Activated CD4-positive, alpha-beta memory T cell treated with anti-CD3 and anti-CD28 coated beads, Interleukin-2, amount 10 ng/mL, durations not matched to agents 7 days and 5 days (primary cell): ENCODE measurements at regions not wholly inside any gene's neighbourhood (a gene's known extent, or its start where the extent isn't known, plus 50 kb on each side); places are given as distances from the start of the nearest gene placed in this dataset.

Experiments used
- CTCF ChIA-PET: fragments of 350-600 bp; sonication (Branson Sonifier 250); formaldehyde crosslinking; loops from one replicate; lab custom pipeline; 2021; ENCODE audit warnings: antibody characterized with exemption, inconsistent platforms; lab: Charles Lee
- POLR2A ChIA-PET: fragments of 350-600 bp; sonication (Branson Sonifier 250); formaldehyde crosslinking; loops from one replicate; lab custom pipeline; 2021; ENCODE audit warnings: antibody characterized with exemption; lab: Charles Lee
- DNase-seq: peaks from one replicate; pipeline ENCODE4 v3.0.0-alpha.2; 2020
- H3K27ac Mint-ChIP-seq: one replicate; pipeline ENCODE4 v1.8.0; 2021; ENCODE audit warnings: mild to moderate bottlenecking, mixed read lengths
- H3K27me3 Mint-ChIP-seq: one replicate; pipeline ENCODE4 v1.8.0; 2021; ENCODE audit warnings: mixed read lengths
- H3K36me3 Mint-ChIP-seq: one replicate; pipeline ENCODE4 v1.8.0; 2021; ENCODE audit warnings: low read depth, mixed read lengths
- H3K4me1 Mint-ChIP-seq: one replicate; pipeline ENCODE4 v1.8.0; 2021; ENCODE audit warnings: mixed read lengths
- H3K4me3 Mint-ChIP-seq: one replicate; pipeline ENCODE4 v1.8.0; 2021; ENCODE audit warnings: mild to moderate bottlenecking, mixed read lengths
- H3K9me3 Mint-ChIP-seq: one replicate; pipeline ENCODE4 v1.8.0; 2021; ENCODE audit warnings: mixed read lengths

DNA sequence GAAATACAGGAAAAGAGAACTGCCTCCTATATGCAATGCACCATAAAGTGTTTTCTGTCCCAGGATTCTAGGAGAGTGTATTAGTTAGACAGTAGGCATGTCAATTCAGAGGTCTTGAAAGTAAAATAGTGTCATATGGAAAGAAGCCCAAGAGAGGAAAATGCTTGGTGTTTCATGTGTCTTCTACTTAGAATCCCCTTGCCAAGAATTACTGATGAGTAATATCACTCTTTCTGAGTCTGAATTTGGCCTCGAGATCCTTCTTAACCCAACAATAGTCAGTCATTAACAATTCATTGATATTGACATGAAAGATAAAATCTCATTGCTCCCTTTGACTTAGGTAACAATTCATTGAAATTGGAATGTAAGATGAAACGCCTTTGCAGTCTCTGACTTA is 972.2 kb downstream of the TTLL7 start:
- CTCF ChIA-PET: no interaction called here
- Mint-ChIP-seq H3K36me3 (no peaks in the 10 kb centered on the region), H3K4me3 (no peak overlapping the region), H3K27ac (no peak overlapping the region), H3K27me3 (no peaks in the 10 kb centered on the region), H3K4me1 (peaks cover 5% of the 10 kb centered on the region), H3K9me3 (peaks cover 6% of the 10 kb centered on the region)
- POLR2A ChIA-PET: no interaction called here
- no peak for DNase-seq

GRCh38 chr1:83024251-83024767 is 974.6 kb downstream of the TTLL7 start:
- no peak for DNase-seq
- no peaks in the 10 kb centered on the region for H3K36me3 Mint-ChIP-seq
- H3K27me3 Mint-ChIP-seq: no peaks in the 10 kb centered on the region
- CTCF ChIA-PET: no interaction called here
- H3K4me1 Mint-ChIP-seq: peaks cover 5% of the 10 kb centered on the region
- H3K4me3 Mint-ChIP-seq: no peak overlapping the region
- H3K9me3 Mint-ChIP-seq: peaks cover 2% of the 10 kb centered on the region
- POLR2A ChIA-PET: no interaction called here
- H3K27ac Mint-ChIP-seq: no peak overlapping the region

DNA sequence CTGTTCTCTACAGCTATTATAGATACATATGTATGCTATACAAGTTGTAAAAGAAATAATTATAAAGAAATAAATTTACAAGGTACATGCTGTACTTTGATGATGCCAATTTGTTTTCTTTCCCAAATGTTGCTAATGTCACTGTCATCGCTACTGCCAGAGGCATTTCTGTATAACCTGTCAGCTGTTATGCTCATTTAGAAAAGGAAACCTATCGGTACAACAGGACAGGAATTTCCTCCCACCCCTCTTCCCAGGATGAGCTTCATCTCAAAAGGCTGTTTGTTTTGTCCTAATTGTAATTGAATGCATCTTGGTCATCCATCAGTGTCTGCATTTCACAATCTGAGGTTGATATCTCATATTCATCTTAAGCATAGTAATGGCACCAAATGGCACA is 975.7 kb downstream of the TTLL7 start:
- CTCF ChIA-PET: no interaction called here
- no peak for DNase-seq
- POLR2A ChIA-PET: no interaction called here

DNA sequence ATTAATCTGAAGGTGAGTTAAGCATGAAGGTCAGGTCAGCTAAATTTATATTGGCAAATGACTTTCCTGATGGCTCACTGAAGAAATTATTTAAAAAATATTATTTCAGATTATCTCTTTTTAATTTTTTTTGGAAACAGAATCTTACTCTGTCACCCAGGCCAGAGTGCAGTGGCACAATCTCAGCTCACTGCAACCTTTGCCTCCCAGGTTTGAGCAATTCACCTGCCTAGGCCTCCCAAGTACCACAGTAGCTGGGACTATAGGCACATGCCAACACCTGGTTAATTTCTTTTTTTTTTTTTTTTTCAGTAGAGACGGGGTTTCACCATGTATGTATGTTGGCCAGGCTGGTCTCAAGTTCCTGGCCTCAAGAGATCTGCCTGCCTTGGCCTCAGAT is 976.7 kb downstream of the TTLL7 start:
- CTCF ChIA-PET: no interaction called here
- DNase-seq: no peak
- POLR2A ChIA-PET: no interaction called here
- peaks cover 2% of the 10 kb centered on the region for H3K9me3 Mint-ChIP-seq
- no peak overlapping the region for H3K4me3 Mint-ChIP-seq
- no peak overlapping the region for H3K27ac Mint-ChIP-seq
- peaks cover 5% of the 10 kb centered on the region for H3K4me1 Mint-ChIP-seq
- H3K27me3 Mint-ChIP-seq: no peaks in the 10 kb centered on the region
- no peaks in the 10 kb centered on the region for H3K36me3 Mint-ChIP-seq

More for the DNA sequence above, 975.7 kb downstream of the TTLL7 start:
- Mint-ChIP-seq H3K27ac (no peak overlapping the region), H3K4me3 (no peak overlapping the region), H3K9me3 (peaks cover 2% of the 10 kb centered on the region), H3K36me3 (no peaks in the 10 kb centered on the region), H3K27me3 (no peaks in the 10 kb centered on the region), H3K4me1 (peaks cover 5% of the 10 kb centered on the region)

GRCh38 chr1:83017701-83018100 is 981.2 kb downstream of the TTLL7 start:
- no peak for DNase-seq
- POLR2A ChIA-PET: no interaction called here
- Mint-ChIP-seq H3K4me1 (no peaks in the 10 kb centered on the region), H3K27ac (no peak overlapping the region), H3K36me3 (no peaks in the 10 kb centered on the region), H3K4me3 (no peak overlapping the region), H3K27me3 (no peaks in the 10 kb centered on the region), H3K9me3 (peaks cover 2% of the 10 kb centered on the region)
- CTCF ChIA-PET: no interaction called here

DNA sequence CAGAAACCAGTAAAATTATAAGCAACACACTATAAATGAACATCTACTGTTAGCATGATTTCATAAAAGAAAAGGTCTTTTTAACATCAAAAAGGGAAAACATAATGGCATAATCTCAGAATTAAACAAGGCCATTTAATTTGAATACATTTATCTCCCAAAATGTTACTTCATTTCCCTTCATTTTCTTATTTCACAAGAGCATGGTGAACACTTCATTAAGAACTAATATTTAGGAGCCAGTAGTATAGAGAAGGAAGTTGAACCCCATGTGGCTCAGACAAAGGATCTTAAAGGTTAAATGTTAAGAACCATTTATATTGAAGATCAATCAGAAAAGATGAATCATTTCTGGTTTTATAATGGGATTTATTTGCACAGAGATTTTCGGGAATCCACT is 981.7 kb downstream of the TTLL7 start:
- CTCF ChIA-PET: no interaction called here
- H3K9me3 Mint-ChIP-seq: peaks cover 2% of the 10 kb centered on the region

DNA sequence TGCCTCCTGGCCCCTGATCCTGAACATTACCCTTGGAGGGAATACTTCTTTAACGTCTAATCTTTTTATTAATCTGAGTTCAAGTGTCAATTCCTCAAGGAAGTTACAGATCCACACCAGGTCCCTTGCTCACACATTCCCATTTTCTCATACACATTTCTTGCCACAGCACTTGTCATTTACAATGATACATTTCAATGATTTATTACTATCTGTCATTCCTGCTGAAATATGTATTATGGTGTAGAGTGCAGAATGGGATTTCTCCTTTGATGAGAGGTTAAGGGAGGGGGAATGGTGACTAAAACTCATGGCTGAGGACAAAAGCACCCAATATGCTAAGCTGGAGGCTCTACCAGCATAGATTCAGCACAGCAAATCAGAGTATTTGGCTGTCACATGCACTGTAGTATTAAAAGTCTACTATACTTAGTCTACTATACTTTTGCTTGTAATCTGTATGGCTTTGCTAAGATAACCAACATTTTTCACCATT is 982.5 kb downstream of the TTLL7 start:
- no peak for DNase-seq
- peaks cover 2% of the 10 kb centered on the region for H3K9me3 Mint-ChIP-seq
- H3K27me3 Mint-ChIP-seq: no peaks in the 10 kb centered on the region
- H3K36me3 Mint-ChIP-seq: no peaks in the 10 kb centered on the region
- POLR2A ChIA-PET: no interaction called here
- CTCF ChIA-PET: no interaction called here
- H3K4me3 Mint-ChIP-seq: no peak overlapping the region
- no peak overlapping the region for H3K27ac Mint-ChIP-seq
- no peaks in the 10 kb centered on the region for H3K4me1 Mint-ChIP-seq

More for the DNA sequence above, 981.7 kb downstream of the TTLL7 start:
- H3K4me1 Mint-ChIP-seq: no peaks in the 10 kb centered on the region
- no peak overlapping the region for H3K4me3 Mint-ChIP-seq
- no peaks in the 10 kb centered on the region for H3K36me3 Mint-ChIP-seq
- POLR2A ChIA-PET: no interaction called here
- H3K27me3 Mint-ChIP-seq: no peaks in the 10 kb centered on the region
- no peak overlapping the region for H3K27ac Mint-ChIP-seq
- DNase-seq: no peak

- ChIA-PET CTCF (no interaction called here), POLR2A (no interaction called here)
- DNase-seq: no peak
- Mint-ChIP-seq H3K27me3 (no peaks in the 10 kb centered on the region), H3K27ac (no peak overlapping the region), H3K36me3 (no peaks in the 10 kb centered on the region), H3K9me3 (peaks cover 2% of the 10 kb centered on the region), H3K4me1 (no peaks in the 10 kb centered on the region), H3K4me3 (no peak overlapping the region)
Measured at GRCh38 chr1:83015163-83015562, 983.8 kb downstream of the TTLL7 start.

GRCh38 chr1:83012950-83013349 is 986.0 kb downstream of the TTLL7 start:
- Mint-ChIP-seq H3K36me3 (no peaks in the 10 kb centered on the region), H3K27ac (no peak overlapping the region), H3K4me3 (no peak overlapping the region), H3K9me3 (peaks cover 1% of the 10 kb centered on the region), H3K27me3 (no peaks in the 10 kb centered on the region), H3K4me1 (no peaks in the 10 kb centered on the region)
- ChIA-PET POLR2A (no interaction called here), CTCF (no interaction called here)
- DNase-seq: no peak

DNA sequence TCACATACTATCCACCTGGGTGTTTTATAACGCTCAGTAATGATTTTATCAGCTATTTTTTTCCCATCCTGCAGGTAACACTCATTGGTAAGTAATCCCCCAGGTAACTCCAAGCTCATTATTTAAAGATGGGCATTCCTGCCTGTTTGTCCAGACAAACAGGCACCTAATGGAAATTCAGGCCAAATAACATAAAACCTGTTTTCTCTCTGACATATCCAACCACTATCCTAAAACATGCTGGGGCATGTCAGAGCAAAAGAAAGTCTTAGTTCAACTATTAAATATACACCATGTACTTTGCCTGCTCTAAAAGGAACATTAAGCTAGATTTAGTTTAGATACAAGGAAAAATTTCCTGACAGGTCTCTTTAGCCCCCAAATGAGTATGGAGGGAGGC is 987.7 kb downstream of the TTLL7 start:
- no peak overlapping the region for H3K4me3 Mint-ChIP-seq
- DNase-seq: no peak
- no peaks in the 10 kb centered on the region for H3K4me1 Mint-ChIP-seq
- ChIA-PET POLR2A (no interaction called here), CTCF (no interaction called here)
- no peaks in the 10 kb centered on the region for H3K27me3 Mint-ChIP-seq
- H3K27ac Mint-ChIP-seq: no peak overlapping the region
- no peaks in the 10 kb centered on the region for H3K36me3 Mint-ChIP-seq
- H3K9me3 Mint-ChIP-seq: peaks cover 1% of the 10 kb centered on the region

DNA sequence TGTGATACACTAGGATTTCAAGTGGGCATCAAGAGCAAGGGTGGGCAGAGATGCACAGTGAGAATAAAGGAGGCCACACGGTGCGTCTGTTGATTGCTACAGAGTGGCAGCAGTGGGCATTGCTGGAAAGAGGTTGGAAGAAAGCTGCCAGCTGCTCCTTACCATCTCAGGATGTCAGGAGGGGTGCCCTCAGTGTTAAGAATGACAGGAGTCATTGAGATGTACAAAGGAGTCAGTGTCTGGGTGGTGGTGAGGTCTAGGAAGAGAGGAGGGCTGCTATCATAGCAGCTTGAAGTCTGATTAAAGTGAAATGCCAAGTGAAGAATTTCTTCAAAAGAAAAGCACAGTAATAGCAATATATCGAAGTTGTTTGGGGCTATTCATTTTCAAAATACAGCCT is 992.7 kb downstream of the TTLL7 start:
- Mint-ChIP-seq H3K4me1 (no peaks in the 10 kb centered on the region), H3K27ac (no peak overlapping the region), H3K9me3 (peaks cover 1% of the 10 kb centered on the region), H3K27me3 (no peaks in the 10 kb centered on the region), H3K36me3 (no peaks in the 10 kb centered on the region), H3K4me3 (no peak overlapping the region)
- ChIA-PET POLR2A (no interaction called here), CTCF (no interaction called here)
- no peak for DNase-seq

GRCh38 chr1:83000286-83000685 is 998.6 kb downstream of the TTLL7 start:
- Mint-ChIP-seq H3K27ac (no peak overlapping the region), H3K4me1 (no peaks in the 10 kb centered on the region), H3K4me3 (no peak overlapping the region), H3K9me3 (no peaks in the 10 kb centered on the region), H3K27me3 (no peaks in the 10 kb centered on the region), H3K36me3 (no peaks in the 10 kb centered on the region)
- ChIA-PET CTCF (no interaction called here), POLR2A (no interaction called here)
- DNase-seq: no peak

DNA sequence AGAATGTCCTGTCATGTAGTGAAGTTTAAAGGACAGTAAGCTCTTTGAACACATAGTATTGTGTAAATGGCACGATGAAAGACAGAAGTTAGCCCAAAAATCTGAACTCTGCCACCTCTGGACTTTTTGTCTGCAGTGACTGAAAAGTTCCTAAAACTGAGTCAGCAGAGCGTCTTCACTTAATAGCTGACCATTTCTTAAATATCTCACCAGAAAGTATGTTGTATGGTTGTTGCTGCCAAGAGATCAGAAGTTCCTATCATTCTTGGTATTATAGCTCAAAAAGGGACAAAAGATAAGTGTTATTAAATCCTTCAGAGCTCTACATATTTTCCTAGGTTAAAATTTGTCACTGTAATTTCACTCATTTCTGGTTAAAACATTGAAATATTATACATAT is 1003.0 kb downstream of the TTLL7 start:
- ChIA-PET POLR2A (no interaction called here), CTCF (no interaction called here)
- DNase-seq: no peak

DNA sequence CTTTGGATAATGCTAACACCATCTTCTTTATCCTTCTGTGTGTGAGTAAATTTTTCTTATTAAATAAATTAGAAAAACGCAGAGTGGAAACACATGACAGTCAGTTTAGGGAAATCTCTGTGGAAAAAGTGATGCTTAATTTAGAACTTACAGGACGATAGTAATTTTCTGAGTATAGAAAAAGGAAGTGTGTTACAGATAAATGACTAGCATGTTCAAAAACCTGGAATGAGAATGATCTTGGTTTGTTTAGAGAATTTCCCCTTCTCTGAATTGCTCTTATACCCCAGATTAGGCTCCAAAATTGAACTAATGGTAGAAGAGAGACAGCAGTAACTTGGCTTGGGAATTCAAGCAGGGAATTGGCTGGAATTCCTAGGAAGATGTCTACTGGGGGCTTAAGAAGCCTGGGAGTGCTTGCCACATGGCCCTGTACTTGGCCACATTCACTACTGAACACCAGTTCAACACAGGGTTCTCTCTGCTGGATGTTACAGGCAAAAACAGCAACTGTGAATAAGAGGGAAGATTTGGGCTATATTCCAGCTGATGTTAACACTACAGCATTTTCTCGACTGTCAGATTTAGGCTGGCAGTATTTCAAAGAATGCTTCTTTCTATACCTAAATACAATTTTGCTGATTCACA is 1004.2 kb downstream of the TTLL7 start:
- no peak overlapping the region for H3K27ac Mint-ChIP-seq
- no peaks in the 10 kb centered on the region for H3K27me3 Mint-ChIP-seq
- no peaks in the 10 kb centered on the region for H3K4me1 Mint-ChIP-seq

More for the DNA sequence above, 1003.0 kb downstream of the TTLL7 start:
- Mint-ChIP-seq H3K36me3 (no peaks in the 10 kb centered on the region), H3K9me3 (peaks cover 6% of the 10 kb centered on the region), H3K4me3 (no peak overlapping the region), H3K27me3 (no peaks in the 10 kb centered on the region), H3K4me1 (no peaks in the 10 kb centered on the region), H3K27ac (no peak overlapping the region)

More for the DNA sequence above, 1004.2 kb downstream of the TTLL7 start:
- POLR2A ChIA-PET: no interaction called here
- CTCF ChIA-PET: no interaction called here
- H3K4me3 Mint-ChIP-seq: no peak overlapping the region
- H3K9me3 Mint-ChIP-seq: peaks cover 6% of the 10 kb centered on the region
- no peaks in the 10 kb centered on the region for H3K36me3 Mint-ChIP-seq
- DNase-seq: no peak
